ENCODE measurements at regions not wholly inside any gene's neighbourhood (a gene's known extent, or its start where the extent isn't known, plus 50 kb on each side); places are given as distances from the start of the nearest gene placed in this dataset.

DNA sequence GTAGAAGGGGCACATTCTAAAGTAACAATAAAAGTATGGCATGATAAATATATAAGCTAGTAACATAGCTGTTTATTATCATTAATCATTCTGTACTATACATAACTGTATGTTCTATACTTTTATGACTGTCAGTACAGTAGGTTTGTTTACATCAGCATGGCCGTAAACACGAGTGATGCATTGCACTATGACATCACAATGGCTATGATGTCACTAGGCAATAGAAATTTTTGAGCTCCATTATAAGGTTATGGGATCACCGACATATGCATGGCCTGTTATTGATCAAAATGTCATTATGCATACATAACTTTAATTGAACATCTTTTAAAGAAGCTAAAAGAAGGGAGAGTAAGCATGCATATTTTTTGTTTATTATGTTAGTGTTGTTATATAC is 200.1 kb upstream of the SHH start:
- Histone ChIP-seq H3K4me3 (replicated peaks in 1 of 3; ENCODE audit: insufficient read depth in 1 of 3, low read depth in 2 of 3, low read length in 3 of 3) (no peak overlapping the region), H3K79me2 (ENCODE audit: insufficient read depth, low read length) (no peaks in the 10 kb centered on the region), H3K27me3 (ENCODE audit: control insufficient read depth in 1 of 2, insufficient read depth in 2 of 2, low read length in 2 of 2) (peaks cover 2 to 24% of the 10 kb centered on the region in 2 experiments; a peak in 3 of 5 replicates), H3K4me2 (ENCODE audit: low read depth, low read length) (no peak overlapping the region), H2AFZ (ENCODE audit: low read length) (no peak overlapping the region), H3K36me3 (replicated peaks in 1 of 2; ENCODE audit: control insufficient read depth in 1 of 2, insufficient read depth in 2 of 2, low read length in 2 of 2) (no peaks in the 10 kb centered on the region), H4K20me1 (ENCODE audit: insufficient read depth, low read length) (no peaks in the 10 kb centered on the region), H3K9me3 (ENCODE audit: low read length) (no peaks in the 10 kb centered on the region; the same call in 1 of the 2 replicates), H3K4me1 (ENCODE audit: insufficient read depth, low read length) (no peaks in the 10 kb centered on the region), H3K9ac (ENCODE audit: insufficient read depth, low read depth, low read length) (no peak overlapping the region), H3K27ac (ENCODE audit: extremely low read length, insufficient read depth, low read length) (no peak overlapping the region)
- intact Hi-C loops (cut with micrococcal nuclease; ENCODE audit: unreplicated experiment), result no loop called here
- TF ChIP-seq CREB1 (IDR thresholded peaks at IDR 0.05), result peak; percentile 84
- no peak for TF ChIP-seq CREB1 (CRISPR knock-in tag; IDR thresholded peaks at IDR 0.05)
- TF ChIP-seq ZFP36L2 (CRISPR knock-in tag; IDR thresholded peaks at IDR 0.05), result no peak
- POLR2A ChIA-PET, result no interaction called here
- CTCF ChIA-PET (ENCODE audit: low intra/inter-chr PET ratio, low total read pairs), result no interaction called here
- FAIRE-seq (no peak), DNase-seq (ENCODE audit: low spot score) (no peak), ATAC-seq (no peak)
- no TSS peak for BruUV-seq (replicated peaks)
- WGBS (ENCODE audit: low lambda C conversion rate), result 15% methylated on average over 3 of the region's 3 CpGs
- in situ Hi-C loops (cut with HindIII; ENCODE audit: extremely low pct_ligation_motif_present, low pct_unique_long_range_greater_than_20kb), result no loop called here

GRCh38 chr7:156009569-156009968 is 197.3 kb upstream of the SHH start:
- Histone ChIP-seq H3K27me3 (ENCODE audit: control insufficient read depth in 1 of 2, insufficient read depth in 2 of 2, low read length in 2 of 2) (peaks cover 0 to 15% of the 10 kb centered on the region in 2 experiments; a peak in 2 of 5 replicates), H4K20me1 (ENCODE audit: insufficient read depth, low read length) (no peaks in the 10 kb centered on the region), H3K36me3 (replicated peaks in 1 of 2; ENCODE audit: control insufficient read depth in 1 of 2, insufficient read depth in 2 of 2, low read length in 2 of 2) (no peaks in the 10 kb centered on the region), H3K9ac (ENCODE audit: insufficient read depth, low read depth, low read length) (no peak overlapping the region), H3K4me3 (replicated peaks in 1 of 3; ENCODE audit: insufficient read depth in 1 of 3, low read depth in 2 of 3, low read length in 3 of 3) (no peak overlapping the region), H3K4me2 (ENCODE audit: low read depth, low read length) (no peak overlapping the region), H3K79me2 (ENCODE audit: insufficient read depth, low read length) (no peaks in the 10 kb centered on the region), H3K27ac (ENCODE audit: extremely low read length, insufficient read depth, low read length) (no peak overlapping the region), H3K9me3 (ENCODE audit: low read length) (no peaks in the 10 kb centered on the region; the same call in 1 of the 2 replicates), H2AFZ (ENCODE audit: low read length) (no peak overlapping the region), H3K4me1 (ENCODE audit: insufficient read depth, low read length) (no peaks in the 10 kb centered on the region)
- no TSS peak for BruUV-seq (replicated peaks)
- intact Hi-C loops (cut with micrococcal nuclease; ENCODE audit: unreplicated experiment), result no loop called here
- CTCF ChIA-PET (ENCODE audit: low intra/inter-chr PET ratio, low total read pairs), result no interaction called here
- in situ Hi-C loops (cut with HindIII; ENCODE audit: extremely low pct_ligation_motif_present, low pct_unique_long_range_greater_than_20kb), result no loop called here
- FAIRE-seq, result no peak
- TF ChIP-seq, protein P1, sequence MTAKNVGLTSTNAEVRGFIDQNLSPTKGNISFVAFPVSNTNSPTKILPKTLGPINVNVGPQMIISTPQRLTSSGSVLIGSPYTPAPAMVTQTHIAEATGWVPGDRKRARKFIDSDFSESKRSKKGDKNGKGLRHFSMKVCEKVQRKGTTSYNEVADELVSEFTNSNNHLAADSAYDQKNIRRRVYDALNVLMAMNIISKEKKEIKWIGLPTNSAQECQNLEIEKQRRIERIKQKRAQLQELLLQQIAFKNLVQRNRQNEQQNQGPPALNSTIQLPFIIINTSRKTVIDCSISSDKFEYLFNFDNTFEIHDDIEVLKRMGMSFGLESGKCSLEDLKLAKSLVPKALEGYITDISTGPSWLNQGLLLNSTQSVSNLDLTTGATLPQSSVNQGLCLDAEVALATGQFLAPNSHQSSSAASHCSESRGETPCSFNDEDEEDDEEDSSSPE (CRISPR knock-in tag; IDR thresholded peaks at IDR 0.05), result no peak
- TF ChIP-seq ZNF616 (CRISPR knock-in tag; IDR thresholded peaks at IDR 0.05; ENCODE audit: low read depth) (no peak), CREB1 (IDR thresholded peaks at IDR 0.05) (peak; percentile 96), CREB1 (CRISPR knock-in tag; IDR thresholded peaks at IDR 0.05) (no peak), FOSL2 (CRISPR knock-in tag; IDR thresholded peaks at IDR 0.05) (no peak), ZNF253 (CRISPR knock-in tag; IDR thresholded peaks at IDR 0.05; ENCODE audit: borderline replicate concordance) (no peak), ZNF382 (CRISPR knock-in tag; IDR thresholded peaks at IDR 0.05; ENCODE audit: borderline replicate concordance) (no peak), MEIS2 (CRISPR knock-in tag; IDR thresholded peaks at IDR 0.05) (no peak), ZMYM2 (CRISPR knock-in tag; IDR thresholded peaks at IDR 0.05) (no peak), ATF7 (IDR thresholded peaks at IDR 0.05) (peak; percentile 93), ATF7 (CRISPR knock-in tag; IDR thresholded peaks at IDR 0.05) (no peak), KLF9 (CRISPR knock-in tag; IDR thresholded peaks at IDR 0.05; ENCODE audit: low read depth) (no peak), HNRNPK (IDR thresholded peaks at IDR 0.05; ENCODE audit: low read depth, low read length, poor library complexity, severe bottlenecking) (no peak)
- TF ChIP-seq, protein P2, sequence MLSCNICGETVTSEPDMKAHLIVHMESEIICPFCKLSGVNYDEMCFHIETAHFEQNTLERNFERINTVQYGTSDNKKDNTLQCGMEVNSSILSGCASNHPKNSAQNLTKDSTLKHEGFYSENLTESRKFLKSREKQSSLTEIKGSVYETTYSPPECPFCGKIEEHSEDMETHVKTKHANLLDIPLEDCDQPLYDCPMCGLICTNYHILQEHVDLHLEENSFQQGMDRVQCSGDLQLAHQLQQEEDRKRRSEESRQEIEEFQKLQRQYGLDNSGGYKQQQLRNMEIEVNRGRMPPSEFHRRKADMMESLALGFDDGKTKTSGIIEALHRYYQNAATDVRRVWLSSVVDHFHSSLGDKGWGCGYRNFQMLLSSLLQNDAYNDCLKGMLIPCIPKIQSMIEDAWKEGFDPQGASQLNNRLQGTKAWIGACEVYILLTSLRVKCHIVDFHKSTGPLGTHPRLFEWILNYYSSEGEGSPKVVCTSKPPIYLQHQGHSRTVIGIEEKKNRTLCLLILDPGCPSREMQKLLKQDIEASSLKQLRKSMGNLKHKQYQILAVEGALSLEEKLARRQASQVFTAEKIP (CRISPR knock-in tag; IDR thresholded peaks at IDR 0.05; ENCODE audit: borderline replicate concordance), result no peak
- WGBS (ENCODE audit: low lambda C conversion rate), result 5% methylated on average over 1 of the region's 1 CpG
- no peak for ATAC-seq
- POLR2A ChIA-PET, result no interaction called here
- DNase-seq (ENCODE audit: low spot score), result no peak

Measured in HepG2 (cell line).